Iris pigment epithelial cell (primary cell): ENCODE measurements at regions not wholly inside any gene's neighbourhood (a gene's known extent, or its start where the extent isn't known, plus 50 kb on each side); places are given as distances from the start of the nearest gene placed in this dataset.

Source experiments
- DNase-seq: peaks from one replicate; pipeline ENCODE4 v3.0.0-alpha.2; 2011; ENCODE audit warnings: low read depth

- no peak for DNase-seq
These were observed 1218.7 kb downstream of the VRK1 start for GRCh38 chr14:98015921-98016320.

- DNase-seq, result no peak
These were observed 1221.4 kb downstream of the VRK1 start for GRCh38 chr14:98018628-98019027.

GRCh38 chr14:98022541-98023520 is 1225.6 kb downstream of the VRK1 start:
- DNase-seq, result no peak

- no peak for DNase-seq
These were observed 1231.0 kb downstream of the VRK1 start for GRCh38 chr14:98028162-98028561.

GRCh38 chr14:98035396-98035795 is 1236.6 kb downstream of the BCL11B start:
- DNase-seq, result no peak

GRCh38 chr14:98037831-98038230 is 1234.2 kb downstream of the BCL11B start:
- no peak for DNase-seq

GRCh38 chr14:98056946-98057345 is 1215.1 kb downstream of the BCL11B start:
- no peak for DNase-seq

- DNase-seq, result no peak
These were observed 1212.9 kb downstream of the BCL11B start for GRCh38 chr14:98059106-98059505.

GRCh38 chr14:98062083-98062482 is 1209.9 kb downstream of the BCL11B start:
- no peak for DNase-seq

- peak; percentile 9 for DNase-seq
These were observed 1202.3 kb downstream of the BCL11B start for GRCh38 chr14:98069712-98070171.

- no peak for DNase-seq
These were observed 1201.5 kb downstream of the BCL11B start for GRCh38 chr14:98070536-98070935.

GRCh38 chr14:98074111-98074510 is 1197.9 kb downstream of the BCL11B start:
- DNase-seq, result no peak

- DNase-seq, result no peak
These were observed 1194.8 kb downstream of the BCL11B start for GRCh38 chr14:98077176-98077575.

GRCh38 chr14:98082833-98083232 is 1189.2 kb downstream of the BCL11B start:
- DNase-seq, result no peak

GRCh38 chr14:98085751-98086150 is 1186.2 kb downstream of the BCL11B start:
- DNase-seq, result no peak

- no peak for DNase-seq
These were observed 1178.9 kb downstream of the BCL11B start for GRCh38 chr14:98093111-98093510.

- DNase-seq, result no peak
These were observed 1172.5 kb downstream of the BCL11B start for GRCh38 chr14:98099527-98099926.

- no peak for DNase-seq
These were observed 1170.7 kb downstream of the BCL11B start for GRCh38 chr14:98101323-98101722.

- no peak for DNase-seq
These were observed 1168.3 kb downstream of the BCL11B start for GRCh38 chr14:98103705-98104104.

- DNase-seq, result no peak
These were observed 1162.7 kb downstream of the BCL11B start for GRCh38 chr14:98109326-98109725.

- DNase-seq, result no peak
These were observed 1159.7 kb downstream of the BCL11B start for GRCh38 chr14:98112194-98112780.

GRCh38 chr14:98114122-98114895 is 1157.7 kb downstream of the BCL11B start:
- DNase-seq, result no peak
